ENCODE measurements at regions not wholly inside any gene's neighbourhood (a gene's known extent, or its start where the extent isn't known, plus 50 kb on each side); places are given as distances from the start of the nearest gene placed in this dataset.

DNA sequence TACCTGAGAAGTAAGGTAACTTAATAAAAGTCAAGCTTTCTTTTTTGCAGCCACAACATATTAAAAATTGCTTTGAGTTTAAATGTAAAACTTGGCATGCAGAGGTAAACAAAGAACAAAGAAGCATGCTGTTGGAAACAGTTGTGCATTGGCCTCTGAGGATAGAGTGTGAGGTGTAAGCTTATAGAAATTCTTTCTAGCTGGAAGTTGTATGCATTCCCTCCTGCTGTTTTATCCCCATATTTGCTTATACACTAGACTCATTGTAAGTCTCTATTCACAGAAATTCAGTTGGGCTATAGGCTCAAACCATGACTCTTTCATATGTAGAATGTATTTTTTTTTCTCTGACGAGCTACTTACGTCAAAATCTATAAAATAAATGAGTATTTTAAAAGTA lies 316.3 kb downstream of the SLC6A15 start:
- no peak for DNase-seq

GRCh38 chr12:84594157-84594556 lies 318.4 kb downstream of the SLC6A15 start:
- DNase-seq: no peak

DNA sequence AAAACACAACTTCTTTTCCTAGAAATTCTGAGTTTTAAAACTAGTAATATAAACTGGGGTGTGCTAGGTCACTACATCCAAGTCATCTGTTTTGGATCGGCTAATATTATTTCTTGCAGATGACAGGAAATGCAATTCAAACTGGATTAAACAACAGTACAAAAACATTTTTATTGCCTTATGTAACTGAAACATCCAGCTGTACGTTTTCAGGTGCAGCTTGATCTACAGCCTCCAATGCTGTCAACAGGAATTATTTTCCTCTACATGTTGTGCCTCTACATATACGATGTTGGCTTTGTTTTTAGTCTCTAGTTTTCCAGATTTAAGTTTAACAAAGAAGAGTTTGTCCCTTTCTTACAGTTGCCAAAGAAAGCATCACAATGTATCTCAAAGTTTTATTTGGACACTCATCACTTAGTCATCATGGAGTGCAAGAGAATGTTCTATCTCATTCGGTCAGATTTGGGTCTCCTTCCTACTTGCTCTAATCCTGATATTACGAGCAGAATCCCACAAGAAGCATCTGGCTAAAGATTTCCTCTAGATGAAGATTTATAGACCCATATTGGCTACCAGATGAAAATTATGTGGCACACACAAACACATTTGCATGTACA lies 326.7 kb downstream of the SLC6A15 start:
- no peak for DNase-seq

DNA sequence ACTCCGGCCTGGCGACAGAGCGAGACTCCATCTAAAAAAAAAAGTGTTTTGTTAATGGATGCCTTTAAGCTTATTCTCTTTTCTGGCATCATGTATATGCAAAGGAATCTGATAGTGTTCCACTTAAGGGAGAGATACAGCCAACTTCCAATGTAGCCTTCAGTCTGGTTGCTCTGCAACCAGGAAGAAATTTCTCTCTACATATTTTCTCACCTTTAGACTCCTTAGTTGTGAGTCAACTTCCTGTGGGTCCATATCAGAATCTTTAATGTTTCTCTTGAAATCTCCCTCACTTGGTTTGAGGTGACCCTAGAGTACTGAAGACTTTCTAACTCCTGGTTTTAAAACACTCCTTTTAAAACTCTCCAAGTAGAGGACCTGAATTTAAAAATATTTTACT lies 340.4 kb downstream of the SLC6A15 start:
- DNase-seq: no peak

DNA sequence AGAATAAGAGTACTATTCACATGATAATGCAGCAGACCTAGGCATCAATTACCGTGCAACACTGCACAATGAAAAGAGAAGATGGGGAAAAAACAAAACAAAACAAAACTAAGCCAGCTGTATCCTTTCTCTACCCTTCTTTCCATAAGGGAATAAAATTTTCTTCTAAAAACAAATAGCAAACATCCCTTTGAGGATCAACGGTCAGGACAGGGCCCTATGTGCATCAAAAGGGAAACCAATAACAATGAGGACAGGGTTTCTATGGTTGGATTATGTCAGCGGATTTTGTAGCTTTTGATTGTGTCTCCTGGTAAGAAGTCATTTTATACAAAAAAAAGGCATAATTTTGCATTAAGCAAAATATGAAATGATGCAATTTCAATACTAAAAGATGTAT lies 350.3 kb downstream of the SLC6A15 start:
- no peak for DNase-seq

GRCh38 chr12:84561351-84561750 lies 351.2 kb downstream of the SLC6A15 start:
- DNase-seq: no peak

DNA sequence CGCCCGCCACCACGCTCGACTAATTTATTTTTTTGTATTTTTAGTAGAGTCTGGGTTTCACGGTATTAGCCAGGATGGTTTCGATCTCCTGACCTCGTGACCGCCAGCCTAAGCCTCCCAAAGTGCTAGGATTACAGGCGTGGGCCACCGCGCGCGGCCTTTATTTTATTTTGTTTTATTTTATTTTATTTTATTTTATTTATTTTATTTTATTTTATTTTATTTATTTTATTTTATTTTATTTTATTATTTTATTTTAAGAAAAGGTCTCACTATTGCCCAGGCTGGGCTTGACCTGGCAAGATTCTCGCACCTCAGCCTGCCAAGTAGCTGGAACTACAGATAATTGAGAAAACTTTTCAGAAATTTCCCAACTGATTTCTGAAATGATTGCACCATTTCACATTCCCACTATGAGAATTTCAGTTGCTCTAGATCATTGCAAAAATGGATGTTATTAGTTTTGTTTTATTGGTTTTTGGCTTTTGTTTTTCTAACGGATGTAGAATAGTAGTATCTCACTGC lies 358.3 kb downstream of the SLC6A15 start:
- DNase-seq: no peak

DNA sequence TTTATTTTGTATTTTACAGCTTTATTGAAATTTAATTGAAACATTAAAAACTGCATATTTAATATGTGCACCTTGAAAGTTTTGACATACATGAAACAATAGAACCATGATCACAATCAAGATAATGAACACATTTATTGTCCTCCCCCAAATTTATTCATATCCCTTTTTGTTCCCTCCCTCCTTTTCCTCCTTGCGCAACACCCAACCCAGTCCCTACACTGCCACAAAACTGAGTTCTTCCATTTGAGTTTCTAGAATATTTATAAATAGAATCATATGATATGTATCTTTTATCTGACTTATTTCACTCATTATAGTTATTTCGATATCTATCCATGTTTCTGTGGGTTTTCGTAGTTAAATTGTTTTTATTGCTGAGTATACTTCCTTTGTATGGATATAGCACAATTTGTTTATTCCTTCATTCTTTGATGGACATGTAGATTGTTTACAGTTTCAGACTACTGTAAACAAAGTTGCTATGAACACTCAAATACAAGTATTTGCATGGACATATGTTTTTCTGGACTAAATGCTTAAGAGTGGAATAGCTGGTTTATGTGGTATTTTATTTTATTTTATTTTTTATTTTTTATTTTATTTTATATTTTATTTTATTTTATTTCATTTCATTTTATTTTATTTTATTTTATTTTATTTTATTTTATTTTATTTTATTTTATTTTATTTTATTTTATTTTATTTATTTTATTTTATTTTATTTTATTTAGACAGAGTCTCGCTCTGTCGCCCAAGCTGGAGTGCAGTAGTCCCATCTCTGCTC lies 359.1 kb downstream of the SLC6A15 start:
- no peak for DNase-seq

GRCh38 chr12:84551373-84551772 lies 361.2 kb downstream of the SLC6A15 start:
- no peak for DNase-seq

DNA sequence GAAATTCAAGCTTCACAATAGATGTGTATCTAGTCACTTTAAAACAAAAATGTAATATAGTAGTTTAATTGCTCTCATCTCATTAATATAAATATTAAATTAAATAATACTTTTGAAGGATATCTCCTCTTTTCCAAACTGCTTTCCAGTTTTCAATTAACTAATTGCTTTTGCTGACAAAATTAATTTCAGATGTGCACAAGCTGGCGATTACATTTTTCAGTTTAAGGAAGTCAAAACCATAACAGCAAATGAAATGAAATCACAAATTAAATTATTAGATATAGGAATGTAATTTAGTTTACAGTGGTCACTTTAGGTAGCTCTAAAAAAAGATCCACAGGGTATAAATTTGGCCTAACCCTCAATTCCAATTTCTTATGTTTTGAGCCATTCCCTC lies 362.1 kb downstream of the SLC6A15 start:
- no peak for DNase-seq

DNA sequence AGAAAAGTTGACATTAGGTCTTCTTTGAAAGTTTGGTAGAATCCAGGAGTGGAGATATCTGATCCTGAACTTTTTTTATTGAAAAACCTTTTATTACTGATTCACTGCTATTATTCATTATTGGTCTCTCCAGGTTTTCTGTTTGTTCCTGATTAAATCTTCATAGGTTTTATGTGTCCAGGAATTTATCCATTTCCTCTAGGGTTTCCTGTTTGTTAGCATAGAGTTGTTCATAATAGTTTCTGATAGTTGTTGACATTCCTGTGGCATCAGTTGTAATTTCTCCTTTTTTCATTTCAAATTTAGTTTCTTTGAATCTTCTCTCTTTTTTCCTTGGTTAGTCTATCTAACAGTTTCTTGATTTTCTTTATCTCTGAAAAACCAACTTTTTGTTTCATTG lies 370.3 kb downstream of the SLC6A15 start:
- DNase-seq: no peak

GRCh38 chr12:84537666-84538065 lies 374.9 kb downstream of the SLC6A15 start:
- DNase-seq: no peak

- no peak for DNase-seq
These were observed 399.8 kb downstream of the SLC6A15 start for GRCh38 chr12:84512751-84513150.

DNA sequence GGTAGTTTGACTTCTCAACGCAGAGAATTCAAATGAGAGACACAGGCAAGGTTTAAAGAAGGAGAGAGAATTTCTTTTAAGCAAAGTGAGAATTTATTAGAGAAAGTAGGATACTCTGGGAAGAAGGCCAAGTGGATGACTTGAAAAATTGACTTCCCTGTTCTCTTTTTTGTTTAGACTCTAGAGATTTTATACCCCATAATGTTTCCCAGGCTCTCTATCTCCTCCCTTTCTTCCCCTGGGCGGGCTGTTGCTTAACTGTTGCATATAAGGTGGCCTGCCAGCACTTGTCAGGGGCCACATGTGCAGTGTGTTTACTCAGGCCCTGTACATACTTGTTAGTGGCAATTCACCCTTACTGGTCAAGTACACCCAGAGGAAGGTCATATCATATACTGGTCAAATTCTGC lies 403.7 kb downstream of the SLC6A15 start:
- no peak for DNase-seq

DNA sequence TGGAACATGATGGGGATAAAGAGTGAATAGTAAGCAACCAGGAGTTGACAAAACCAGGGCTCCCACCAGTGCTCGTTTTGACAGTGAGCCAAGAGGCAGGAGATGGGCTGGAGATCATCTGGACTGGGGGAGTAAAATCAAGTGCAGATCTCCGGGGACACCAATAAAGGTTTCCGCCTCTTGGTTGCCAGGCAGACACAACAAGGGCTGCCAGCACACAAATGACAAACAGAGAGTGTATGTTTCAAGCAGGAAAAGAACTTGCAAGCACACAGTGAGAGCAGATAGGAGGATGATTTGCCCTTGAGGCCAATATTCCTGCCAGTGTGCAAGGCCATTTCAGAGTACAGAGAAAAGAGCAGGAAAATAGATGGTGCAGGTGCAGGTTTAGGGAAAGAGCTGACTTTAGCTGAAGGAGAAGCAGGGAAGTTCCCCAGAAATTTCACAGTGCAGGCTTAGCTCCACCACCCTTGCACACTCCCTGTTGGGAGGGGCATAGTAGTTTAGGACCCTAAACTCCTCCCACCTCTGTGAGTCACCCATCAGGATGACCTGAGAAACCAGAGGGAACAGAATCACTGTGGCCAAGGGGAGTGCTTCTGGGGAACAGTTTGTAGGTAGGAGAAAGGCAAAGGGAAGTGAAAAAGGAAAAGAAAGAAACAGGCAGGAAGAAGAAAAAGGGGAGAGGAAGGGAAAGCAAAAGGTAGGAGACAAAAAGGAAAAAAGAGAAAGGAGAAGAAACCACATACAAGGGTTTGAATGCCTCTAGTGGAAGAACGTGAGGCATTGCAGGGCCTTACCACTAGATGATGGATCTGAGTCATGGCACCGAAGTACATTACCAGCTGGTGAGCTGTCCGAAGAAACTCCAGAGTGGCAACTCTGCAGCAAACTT lies 404.4 kb downstream of the SLC6A15 start:
- DNase-seq: no peak

GRCh38 chr12:84506282-84506681 lies 406.3 kb downstream of the SLC6A15 start:
- DNase-seq: no peak

- no peak for DNase-seq
These were observed 409.5 kb downstream of the SLC6A15 start for GRCh38 chr12:84502907-84503787.

DNA sequence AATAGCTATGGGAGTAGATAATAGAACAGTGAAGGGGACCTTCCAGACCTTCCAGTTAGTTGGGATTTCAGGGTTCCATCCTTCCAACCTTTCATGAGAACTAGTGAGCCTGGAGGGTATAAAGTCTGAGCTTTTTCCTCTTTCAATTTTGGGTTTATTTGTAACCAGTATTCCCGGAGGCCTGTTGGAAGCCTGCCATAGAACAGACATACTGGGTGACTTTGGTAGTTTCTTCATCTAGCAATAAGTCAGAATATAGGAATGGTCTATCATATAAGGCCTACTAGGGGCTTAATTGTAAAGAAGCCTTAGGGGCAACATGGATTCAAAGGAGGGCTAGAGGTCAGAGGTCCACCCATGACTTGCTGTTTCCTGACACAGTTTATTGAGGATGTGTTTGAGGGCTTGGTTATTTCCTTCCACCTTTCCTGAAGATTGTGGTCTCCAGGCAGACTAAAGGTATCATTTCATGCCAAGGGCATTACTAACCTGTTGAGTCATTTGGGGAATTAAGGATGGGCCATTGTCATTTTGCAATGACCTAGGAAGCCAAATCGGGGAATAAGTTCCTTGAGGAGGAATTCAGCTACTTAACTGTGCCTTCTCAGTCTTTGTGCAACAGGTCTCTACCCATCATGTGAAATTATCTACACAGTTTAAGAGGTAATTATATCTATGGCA lies 410.3 kb downstream of the SLC6A15 start:
- no peak for DNase-seq

DNA sequence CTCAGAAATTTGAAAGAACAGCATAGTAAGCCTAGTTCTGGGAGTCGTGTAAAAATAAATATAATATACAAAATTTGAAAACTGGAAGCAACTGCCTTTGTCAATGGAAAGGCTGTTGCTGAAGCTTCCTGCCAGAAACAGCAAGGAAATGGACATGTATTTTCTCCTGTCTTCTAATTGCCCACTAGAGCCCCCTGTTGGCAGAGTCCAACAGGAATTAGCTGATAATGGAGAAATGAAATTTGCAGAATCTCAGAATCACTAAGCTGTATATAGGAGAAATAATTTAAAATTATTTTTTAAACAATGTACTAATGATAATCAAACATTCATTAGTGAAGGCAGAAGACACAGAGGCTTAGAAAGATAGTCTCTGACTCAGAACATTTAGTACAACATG lies 414.8 kb downstream of the SLC6A15 start:
- no peak for DNase-seq

DNA sequence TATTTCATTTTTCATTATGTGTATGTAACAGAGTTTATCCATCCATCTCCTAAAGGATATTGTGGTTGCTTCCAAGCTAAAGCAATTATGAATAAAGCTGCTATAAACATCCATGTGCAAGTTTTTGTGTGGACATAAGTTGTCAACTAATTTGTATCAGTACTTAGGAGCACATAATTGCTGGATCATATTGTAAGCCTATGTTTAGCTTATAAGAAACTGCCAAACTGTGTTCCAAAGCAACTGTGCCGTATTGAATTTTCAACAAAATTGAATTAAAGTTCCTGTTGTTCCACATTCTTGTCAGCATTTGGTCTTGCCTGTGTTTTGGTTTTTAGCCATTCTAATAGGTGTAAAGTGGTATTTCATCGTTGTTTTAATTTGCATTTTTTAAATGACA lies 416.9 kb downstream of the SLC6A15 start:
- no peak for DNase-seq

GRCh38 chr12:84492351-84492883 lies 420.2 kb downstream of the SLC6A15 start:
- no peak for DNase-seq

- DNase-seq: no peak
These were observed 427.8 kb downstream of the SLC6A15 start for GRCh38 chr12:84484798-84485197.
